ENCODE measurements at regions not wholly inside any gene's neighbourhood (a gene's known extent, or its start where the extent isn't known, plus 50 kb on each side); places are given as distances from the start of the nearest gene placed in this dataset.

DNA sequence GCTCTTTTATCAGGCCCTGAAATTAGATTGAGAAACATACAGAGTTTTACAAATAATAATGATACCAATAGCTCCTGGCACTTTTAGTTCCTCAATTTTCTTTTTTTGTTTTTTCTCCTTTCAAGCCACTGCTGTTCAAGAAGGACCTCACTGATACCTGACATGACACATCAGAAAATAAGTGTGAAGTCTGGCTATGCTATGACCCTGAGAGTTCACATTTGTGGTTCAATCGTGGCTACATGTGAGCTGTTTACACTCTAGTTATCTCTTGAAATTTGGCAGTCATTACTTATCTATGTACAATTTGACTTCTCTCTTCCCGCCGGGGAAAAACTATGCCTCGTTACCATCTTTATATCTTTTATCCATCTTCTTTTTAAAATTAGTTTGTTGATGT lies 686.5 kb downstream of the EPHA4 start:
- H3K27ac ChIP-seq = no peak overlapping the region
- TF ChIP-seq, protein P1, sequence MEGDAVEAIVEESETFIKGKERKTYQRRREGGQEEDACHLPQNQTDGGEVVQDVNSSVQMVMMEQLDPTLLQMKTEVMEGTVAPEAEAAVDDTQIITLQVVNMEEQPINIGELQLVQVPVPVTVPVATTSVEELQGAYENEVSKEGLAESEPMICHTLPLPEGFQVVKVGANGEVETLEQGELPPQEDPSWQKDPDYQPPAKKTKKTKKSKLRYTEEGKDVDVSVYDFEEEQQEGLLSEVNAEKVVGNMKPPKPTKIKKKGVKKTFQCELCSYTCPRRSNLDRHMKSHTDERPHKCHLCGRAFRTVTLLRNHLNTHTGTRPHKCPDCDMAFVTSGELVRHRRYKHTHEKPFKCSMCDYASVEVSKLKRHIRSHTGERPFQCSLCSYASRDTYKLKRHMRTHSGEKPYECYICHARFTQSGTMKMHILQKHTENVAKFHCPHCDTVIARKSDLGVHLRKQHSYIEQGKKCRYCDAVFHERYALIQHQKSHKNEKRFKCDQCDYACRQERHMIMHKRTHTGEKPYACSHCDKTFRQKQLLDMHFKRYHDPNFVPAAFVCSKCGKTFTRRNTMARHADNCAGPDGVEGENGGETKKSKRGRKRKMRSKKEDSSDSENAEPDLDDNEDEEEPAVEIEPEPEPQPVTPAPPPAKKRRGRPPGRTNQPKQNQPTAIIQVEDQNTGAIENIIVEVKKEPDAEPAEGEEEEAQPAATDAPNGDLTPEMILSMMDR (IDR thresholded peaks at IDR 0.05) = no peak
- TF ChIP-seq POLR2A (IDR thresholded peaks at IDR 0.05) = no peak
- TF ChIP-seq EP300 (IDR thresholded peaks at IDR 0.05) = no peak
- no peaks in the 10 kb centered on the region for H3K36me3 ChIP-seq
- no peaks in the 10 kb centered on the region for H3K4me1 ChIP-seq (ENCODE audit: insufficient read depth)
- no peak overlapping the region for H3K4me3 ChIP-seq
- H3K27me3 ChIP-seq = no peaks in the 10 kb centered on the region
- DNase-seq = no peak
- WGBS, 3 donors = 32 to 56% (median 54%) methylated on average over 4 of the region's 4 CpGs
- no peaks in the 10 kb centered on the region for H3K9me3 ChIP-seq
- intact Hi-C loops (cut with DNase I) = no loop called here

DNA sequence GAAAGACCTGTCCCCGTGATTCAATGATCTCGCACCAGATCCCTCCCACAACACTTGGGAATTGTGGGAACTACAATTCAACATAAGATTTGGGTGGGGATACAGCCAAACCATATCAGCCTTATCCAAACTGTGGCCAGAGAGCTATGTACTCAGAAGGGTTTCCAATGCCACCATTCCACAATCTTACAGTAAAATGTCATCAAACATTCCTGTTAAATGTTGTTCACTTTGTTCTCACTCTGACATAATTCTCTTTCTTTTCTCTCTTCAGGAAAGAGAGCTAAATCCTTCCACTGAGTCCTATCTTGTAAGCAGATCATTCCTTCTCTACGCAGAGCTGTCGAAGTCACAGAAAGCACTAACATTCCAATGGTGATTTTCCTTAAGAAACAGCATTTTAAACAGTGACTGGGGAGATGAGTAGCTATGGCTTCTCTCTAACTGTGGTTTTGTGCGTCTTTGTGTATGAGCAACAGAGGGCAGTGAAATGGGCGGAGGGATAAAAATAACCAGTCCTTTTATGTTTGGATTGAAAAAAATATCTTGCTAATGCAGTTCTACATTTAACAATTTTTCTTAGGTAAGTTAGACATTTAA lies 684.7 kb downstream of the EPHA4 start:
- H3K27me3 ChIP-seq = no peaks in the 10 kb centered on the region
- no peak overlapping the region for H3K4me3 ChIP-seq
- H3K4me1 ChIP-seq (ENCODE audit: insufficient read depth) = no peaks in the 10 kb centered on the region
- no peak overlapping the region for H3K27ac ChIP-seq
- intact Hi-C loops (cut with DNase I) = no loop called here
- H3K36me3 ChIP-seq = no peaks in the 10 kb centered on the region
- 81 to 82% (median 81%) methylated on average over 6 of the region's 6 CpGs for WGBS, 3 donors
- TF ChIP-seq, protein P1 (IDR thresholded peaks at IDR 0.05) = no peak
- TF ChIP-seq POLR2A (IDR thresholded peaks at IDR 0.05) (no peak), EP300 (IDR thresholded peaks at IDR 0.05) (no peak)
- H3K9me3 ChIP-seq = no peaks in the 10 kb centered on the region
- DNase-seq = no peak

DNA sequence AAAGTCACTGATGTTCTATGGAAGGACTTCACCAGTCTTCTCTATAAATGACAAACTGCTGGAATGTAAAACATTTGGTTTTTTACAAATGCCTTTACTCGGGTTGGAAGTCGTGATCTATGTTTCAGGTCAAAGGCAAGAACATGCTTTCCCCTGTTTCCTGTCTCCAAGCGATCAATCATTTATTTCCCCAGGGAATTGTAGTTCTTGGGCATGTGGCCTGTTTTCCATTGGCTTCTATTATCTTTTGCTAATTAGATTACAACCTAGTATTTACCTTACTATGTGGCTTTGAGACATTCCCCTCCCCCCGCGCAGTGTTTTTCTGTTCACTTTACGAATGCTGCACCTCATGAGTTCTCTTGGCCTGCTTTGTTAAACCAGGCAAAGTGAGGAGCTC lies 684.2 kb downstream of the EPHA4 start:
- H3K9me3 ChIP-seq = no peaks in the 10 kb centered on the region
- H3K27me3 ChIP-seq = no peaks in the 10 kb centered on the region
- TF ChIP-seq, protein P1 (IDR thresholded peaks at IDR 0.05) = no peak
- TF ChIP-seq POLR2A (IDR thresholded peaks at IDR 0.05) (no peak), EP300 (IDR thresholded peaks at IDR 0.05) (no peak)
- WGBS, 3 donors = 57 to 67% (median 60%) methylated on average over 6 of the region's 6 CpGs
- H3K4me1 ChIP-seq (ENCODE audit: insufficient read depth) = no peaks in the 10 kb centered on the region
- intact Hi-C loops (cut with DNase I) = no loop called here
- no peak overlapping the region for H3K27ac ChIP-seq
- no peak for DNase-seq
- H3K36me3 ChIP-seq = no peaks in the 10 kb centered on the region
- no peak overlapping the region for H3K4me3 ChIP-seq

DNA sequence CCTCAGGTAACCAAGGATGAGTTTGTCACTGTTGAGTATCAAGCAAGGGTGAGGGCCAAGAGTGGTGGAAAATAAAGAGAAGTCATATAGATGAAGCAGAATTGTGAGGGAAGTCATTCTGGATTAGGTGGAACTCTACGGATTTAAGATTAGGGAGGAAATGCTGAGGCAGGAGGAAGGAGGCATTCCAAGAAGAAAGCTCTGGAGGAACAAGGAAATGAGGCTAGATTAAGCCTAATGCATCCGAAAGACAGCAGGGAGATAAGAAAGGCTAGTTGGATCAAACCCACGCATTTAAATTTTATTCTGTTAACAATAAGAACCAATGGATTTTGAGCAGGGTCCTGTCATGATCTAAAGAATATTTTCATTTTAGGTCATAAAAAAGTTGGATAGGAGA lies 681.2 kb downstream of the EPHA4 start:
- no peak for DNase-seq
- H3K4me1 ChIP-seq (ENCODE audit: insufficient read depth) = no peaks in the 10 kb centered on the region

More for the DNA sequence above, 681.2 kb downstream of the EPHA4 start:
- Histone ChIP-seq H3K27ac (no peak overlapping the region), H3K27me3 (no peaks in the 10 kb centered on the region), H3K4me3 (no peak overlapping the region), H3K36me3 (no peaks in the 10 kb centered on the region), H3K9me3 (no peaks in the 10 kb centered on the region)
- 54 to 59% (median 56%) methylated on average over 3 of the region's 3 CpGs for WGBS, 3 donors
- TF ChIP-seq, protein P1 (IDR thresholded peaks at IDR 0.05) = no peak
- TF ChIP-seq POLR2A (IDR thresholded peaks at IDR 0.05) (no peak), EP300 (IDR thresholded peaks at IDR 0.05) (no peak)
- intact Hi-C loops (cut with DNase I) = no loop called here
